ENCODE measurements at regions not wholly inside any gene's neighbourhood (a gene's known extent, or its start where the extent isn't known, plus 50 kb on each side); places are given as distances from the start of the nearest gene placed in this dataset.

- Histone ChIP-seq H3K4me1 (ENCODE audit: control insufficient read depth in 1 of 2, insufficient read depth in 2 of 2, low read depth in 1 of 2, low read length in 1 of 2) (peaks cover 6% of the 10 kb centered on the region in 2 experiments; a peak in 3 of 4 replicates), H3K9me3 (no peaks in the 10 kb centered on the region), H3K36me3 (replicated peaks in 1 of 2; ENCODE audit: control insufficient read depth in 1 of 2, insufficient read depth in 2 of 2, low read length in 1 of 2) (no peaks in the 10 kb centered on the region), H3K27me3 (ENCODE audit: insufficient read depth) (no peaks in the 10 kb centered on the region), H3K4me2 (no peak overlapping the region), H3K79me2 (ENCODE audit: insufficient read depth) (no peaks in the 10 kb centered on the region), H2AFZ (ENCODE audit: low read depth) (0 out of 2 replicates have a peak overlapping the region, but pooled peaks have one; percentile 56), H4K20me1 (ENCODE audit: insufficient read depth) (no peaks in the 10 kb centered on the region), H3K4me3 (ENCODE audit: low read depth in 2 of 2, low read length in 1 of 2) (no peak overlapping the region), H3F3A (replicated peaks; ENCODE audit: insufficient read depth) (peaks cover 4% of the 10 kb centered on the region), H3K9me2 (no peaks in the 10 kb centered on the region), H3K27ac (ENCODE audit: low read depth in 2 of 2, low read length in 1 of 2) (peak overlapping the region in 1 of 2 experiments; percentile 65; a peak in 2 of 4 replicates), H3K9ac (no peak overlapping the region)
- no peak for DNase-seq
- WGBS (ENCODE audit: low lambda C conversion rate): 78% methylated on average over 4 of the region's 4 CpGs
- ChIA-PET POLR2A (no interaction called here), CTCF (interaction anchor here (1.2 kb wide), 1 partner anchor 9 kb away, joined by 3 read pairs; no protein-coding TSS in a partner anchor)
- TF ChIP-seq EP300 (IDR thresholded peaks at IDR 0.05; ENCODE audit: borderline replicate concordance in 1 of 2, low read depth in 1 of 2, low read length in 1 of 2): no peak
- no peak for TF ChIP-seq PBX3 (IDR thresholded peaks at IDR 0.05)
- no peak for TF ChIP-seq MAX (IDR thresholded peaks at IDR 0.05; ENCODE audit: low read depth)
- TF ChIP-seq JUND (IDR thresholded peaks at IDR 0.05): no peak
- TF ChIP-seq ELF1 (IDR thresholded peaks at IDR 0.05): no peak
- TF ChIP-seq TEAD4 (IDR thresholded peaks at IDR 0.05; ENCODE audit: borderline replicate concordance, insufficient read depth): no peak
- TF ChIP-seq REST (IDR thresholded peaks at IDR 0.05; ENCODE audit: low read depth, low read length): no peak
- no peak for TF ChIP-seq CHD2 (IDR thresholded peaks at IDR 0.05; ENCODE audit: low read length, partially characterized antibody)
- TF ChIP-seq GATA2 (CRISPR knock-in tag; IDR thresholded peaks at IDR 0.05): no peak
- TF ChIP-seq GABPA (IDR thresholded peaks at IDR 0.05; ENCODE audit: low read depth): no peak
- no peak for TF ChIP-seq USF1 (IDR thresholded peaks at IDR 0.05; ENCODE audit: borderline replicate concordance, low read depth)
- TF ChIP-seq EZH2phosphoT487 (IDR thresholded peaks at IDR 0.05; ENCODE audit: borderline replicate concordance, low read depth): no peak
- no peak for TF ChIP-seq YY1 (IDR thresholded peaks at IDR 0.05; ENCODE audit: low read depth)
- no peak for TF ChIP-seq SIN3A (IDR thresholded peaks at IDR 0.05; ENCODE audit: borderline replicate concordance, low read depth, low read length)
- TF ChIP-seq RFX5 (IDR thresholded peaks at IDR 0.05; ENCODE audit: low read length): no peak
- no peak for TF ChIP-seq USF2 (IDR thresholded peaks at IDR 0.05; ENCODE audit: borderline replicate concordance, low read depth, low read length)
- TF ChIP-seq CTCF (IDR thresholded peaks at IDR 0.05): no peak
- TF ChIP-seq IRF3 (IDR thresholded peaks at IDR 0.05; ENCODE audit: low read depth, low read length): no peak
- no peak for TF ChIP-seq MXI1 (IDR thresholded peaks at IDR 0.05; ENCODE audit: low read depth, low read length)
Observed at GRCh38 chr4:124028182-124028581, 631.6 kb downstream of the SPRY1 start.

Measured in SK-N-SH (cell line).